Body of pancreas (tissue), 4 donors: ENCODE measurements at regions not wholly inside any gene's neighbourhood (a gene's known extent, or its start where the extent isn't known, plus 50 kb on each side); places are given as distances from the start of the nearest gene placed in this dataset.

Source experiments
- ATAC-seq: fragments of 150-250 bp; one replicate; pipeline ENCODE4 v1.9.1; 2016
- DNase-seq, 4 donors: peaks; one replicate each; pipeline ENCODE4 v3.0.0-alpha.2; 2019
- H3K27ac ChIP-seq, 4 donors: fragments of 200-600 bp; sonication (generic); 1 replicate in 3 of 4; 2 replicates in 1 of 4; pipeline versions ENCODE4 v1.5.1 to v1.6.1; 2016 to 2019; ENCODE audit warnings: mild to moderate bottlenecking in 1 of 4, mixed read lengths in 1 of 4, moderate library complexity in 1 of 4
- H3K27me3 ChIP-seq, 2 donors: fragments of 200-600 bp; sonication (generic); one replicate each; pipeline ENCODE4 v1.6.0; 2016; ENCODE audit warnings: mild to moderate bottlenecking in 1 of 2
- H3K36me3 ChIP-seq, 2 donors: fragments of 200-600 bp; sonication (generic); replicated peaks in 1 of 2; 2 replicates each; pipeline ENCODE4 v1.5.1; 2016; ENCODE audit warnings: low read depth in 2 of 2; ENCODE audit not compliant: insufficient read depth in 1 of 2
- H3K4me1 ChIP-seq: fragments of 200-600 bp; sonication (generic); one replicate; pipeline ENCODE4 v1.6.0; 2016
- H3K4me3 ChIP-seq, 2 donors: fragments of 200-600 bp; sonication (generic); 1 replicate in 1 of 2; 2 replicates in 1 of 2; pipeline ENCODE4 v1.5.1; 2016 to 2019
- H3K9me3 ChIP-seq, 3 donors: fragments of 200-600 bp; sonication (generic); 1 replicate in 2 of 3; 2 replicates in 1 of 3; pipeline ENCODE4 v1.5.1; 2016
- POLR2A ChIP-seq, 3 donors: fragments of 450-650 bp; IDR thresholded peaks; one replicate each; pipeline ENCODE4 v1.6.1; 2016; ENCODE audit warnings: antibody characterized with exemption in 3 of 3, mild to moderate bottlenecking in 2 of 3
- WGBS, 2 donors: methylation state at CpG; one replicate each; pipeline ENCODE4 v1.1.5; 2017; 5-methylcytosine and 5-hydroxymethylcytosine counted together
- intact Hi-C: fragments of 100-400 bp; cut with DNase I; formaldehyde crosslinking; loops from one replicate; pipeline ENCODE4 v1.15.1; 2023
- TF ChIP-seq, protein P1 (sequence below), 7 experiments: fragments of 450-650 bp in 4 of 7; fragments of 200-600 bp in 3 of 7; sonication (generic) in 3 of 7; IDR thresholded peaks; one replicate each; pipeline ENCODE4 v1.5.1; 2016 to 2019; ENCODE audit warnings: antibody characterized with exemption in 7 of 7

DNA sequence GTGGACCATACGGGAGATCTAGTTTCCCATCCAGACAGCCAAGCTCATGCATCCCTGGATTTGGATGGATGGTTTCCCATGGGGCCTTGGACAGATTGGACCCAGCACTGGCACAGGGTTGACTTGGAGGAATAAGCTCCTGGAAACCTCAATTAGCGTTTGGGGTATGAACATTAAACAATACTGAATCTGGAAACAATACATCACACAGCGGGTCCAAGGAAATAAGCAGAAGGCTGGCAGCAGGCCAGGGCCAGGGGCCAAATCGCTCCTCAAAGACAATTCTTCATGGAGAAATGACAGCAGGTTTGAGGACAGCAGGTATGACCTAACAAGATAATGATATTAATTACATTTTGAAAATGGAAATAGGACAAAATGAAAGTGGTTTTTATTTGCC lies 540.6 kb downstream of the RIT2 start:
- no peak overlapping the region for H3K4me3 ChIP-seq
- no peak overlapping the region for H3K27ac ChIP-seq
- DNase-seq (no peak), ATAC-seq (no peak)
- WGBS, 2 donors: 28 to 36% methylated on average over 4 of the region's 4 CpGs
- intact Hi-C loops: no loop called here
- H3K27me3 ChIP-seq: no peaks in the 10 kb centered on the region
- H3K36me3 ChIP-seq: no peaks in the 10 kb centered on the region
- no peaks in the 10 kb centered on the region for H3K9me3 ChIP-seq
- H3K4me1 ChIP-seq: no peaks in the 10 kb centered on the region
- TF ChIP-seq, protein P1, sequence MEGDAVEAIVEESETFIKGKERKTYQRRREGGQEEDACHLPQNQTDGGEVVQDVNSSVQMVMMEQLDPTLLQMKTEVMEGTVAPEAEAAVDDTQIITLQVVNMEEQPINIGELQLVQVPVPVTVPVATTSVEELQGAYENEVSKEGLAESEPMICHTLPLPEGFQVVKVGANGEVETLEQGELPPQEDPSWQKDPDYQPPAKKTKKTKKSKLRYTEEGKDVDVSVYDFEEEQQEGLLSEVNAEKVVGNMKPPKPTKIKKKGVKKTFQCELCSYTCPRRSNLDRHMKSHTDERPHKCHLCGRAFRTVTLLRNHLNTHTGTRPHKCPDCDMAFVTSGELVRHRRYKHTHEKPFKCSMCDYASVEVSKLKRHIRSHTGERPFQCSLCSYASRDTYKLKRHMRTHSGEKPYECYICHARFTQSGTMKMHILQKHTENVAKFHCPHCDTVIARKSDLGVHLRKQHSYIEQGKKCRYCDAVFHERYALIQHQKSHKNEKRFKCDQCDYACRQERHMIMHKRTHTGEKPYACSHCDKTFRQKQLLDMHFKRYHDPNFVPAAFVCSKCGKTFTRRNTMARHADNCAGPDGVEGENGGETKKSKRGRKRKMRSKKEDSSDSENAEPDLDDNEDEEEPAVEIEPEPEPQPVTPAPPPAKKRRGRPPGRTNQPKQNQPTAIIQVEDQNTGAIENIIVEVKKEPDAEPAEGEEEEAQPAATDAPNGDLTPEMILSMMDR (IDR thresholded peaks at IDR 0.05): no peak
- no peak for TF ChIP-seq POLR2A (IDR thresholded peaks at IDR 0.05)

DNA sequence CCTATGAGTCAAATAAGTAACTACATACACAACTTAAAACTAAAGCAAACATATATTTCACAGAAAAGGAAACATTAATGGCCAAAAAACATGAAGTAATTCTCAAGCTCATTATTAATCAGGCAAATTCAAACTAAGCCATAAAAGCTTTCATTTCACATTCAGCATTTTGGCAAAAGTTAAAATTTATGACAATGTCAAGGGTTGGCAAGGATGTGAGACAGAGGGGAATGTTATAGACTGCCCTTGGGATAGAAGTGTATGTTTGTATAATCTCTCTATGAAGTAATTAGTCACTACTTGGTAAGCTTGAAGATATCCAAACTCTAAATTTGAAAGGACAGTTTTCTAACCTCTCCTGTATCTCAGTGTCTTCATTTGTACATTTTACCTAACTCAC lies 539.4 kb downstream of the RIT2 start:
- DNase-seq (no peak), ATAC-seq (no peak)
- no peaks in the 10 kb centered on the region for H3K4me1 ChIP-seq
- no peak overlapping the region for H3K27ac ChIP-seq
- intact Hi-C loops: no loop called here
- no peak overlapping the region for H3K4me3 ChIP-seq
- no peak for TF ChIP-seq POLR2A (IDR thresholded peaks at IDR 0.05)
- TF ChIP-seq, protein P1 (IDR thresholded peaks at IDR 0.05): no peak
- H3K36me3 ChIP-seq: no peaks in the 10 kb centered on the region
- no peaks in the 10 kb centered on the region for H3K27me3 ChIP-seq
- no peaks in the 10 kb centered on the region for H3K9me3 ChIP-seq

DNA sequence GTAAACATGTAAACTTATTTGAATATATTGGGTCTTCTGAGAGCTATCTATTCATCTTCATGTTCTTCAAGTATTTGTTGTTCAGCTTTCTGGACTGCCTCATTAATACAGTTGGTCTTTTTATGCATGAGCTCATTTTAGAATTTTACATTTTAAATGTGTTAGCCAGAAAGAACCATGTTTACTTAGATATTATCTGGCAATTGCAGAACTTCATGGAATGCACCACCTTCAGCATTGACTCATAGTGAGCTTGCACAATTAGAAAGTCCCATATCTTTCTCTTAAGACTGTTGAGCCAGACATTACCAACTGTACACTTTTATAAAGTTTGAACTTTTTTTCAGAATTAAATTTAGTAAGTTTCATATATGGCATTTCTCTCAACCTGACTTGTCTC lies 536.7 kb downstream of the RIT2 start:
- H3K4me1 ChIP-seq: no peaks in the 10 kb centered on the region
- no peak overlapping the region for H3K4me3 ChIP-seq
- H3K27me3 ChIP-seq: no peaks in the 10 kb centered on the region
- DNase-seq (no peak), ATAC-seq (no peak)
- no peaks in the 10 kb centered on the region for H3K9me3 ChIP-seq
- no peak for TF ChIP-seq POLR2A (IDR thresholded peaks at IDR 0.05)
- TF ChIP-seq, protein P1 (IDR thresholded peaks at IDR 0.05): no peak
- no peak overlapping the region for H3K27ac ChIP-seq
- intact Hi-C loops: no loop called here
- H3K36me3 ChIP-seq: no peaks in the 10 kb centered on the region

DNA sequence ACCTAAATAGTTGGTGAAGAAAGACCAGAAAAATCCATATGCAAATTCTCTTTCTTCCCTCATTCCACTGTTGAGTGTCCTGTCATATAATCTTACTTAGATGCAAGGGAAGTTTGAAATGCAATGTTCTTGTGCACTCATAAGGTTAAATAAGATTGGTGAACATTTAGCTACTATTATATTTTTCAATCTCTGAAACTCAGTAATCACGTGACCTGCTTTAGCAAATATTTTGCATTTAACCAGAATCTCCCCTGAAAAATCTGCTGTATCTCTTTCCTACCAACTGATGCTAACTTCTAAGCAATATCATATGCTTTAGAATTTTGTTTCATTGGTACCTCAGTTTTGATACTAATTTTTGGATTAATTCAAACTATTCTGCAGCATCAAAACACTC lies 533.2 kb downstream of the RIT2 start:
- no peaks in the 10 kb centered on the region for H3K36me3 ChIP-seq
- H3K4me3 ChIP-seq: no peak overlapping the region
- no peaks in the 10 kb centered on the region for H3K4me1 ChIP-seq
- H3K27ac ChIP-seq: no peak overlapping the region
- WGBS, 2 donors: 61 to 75% methylated on average over 1 of the region's 1 CpG
- DNase-seq (no peak), ATAC-seq (no peak)
- no peaks in the 10 kb centered on the region for H3K9me3 ChIP-seq
- no peak for TF ChIP-seq POLR2A (IDR thresholded peaks at IDR 0.05)
- TF ChIP-seq, protein P1 (IDR thresholded peaks at IDR 0.05): no peak
- H3K27me3 ChIP-seq: no peaks in the 10 kb centered on the region
- intact Hi-C loops: no loop called here

DNA sequence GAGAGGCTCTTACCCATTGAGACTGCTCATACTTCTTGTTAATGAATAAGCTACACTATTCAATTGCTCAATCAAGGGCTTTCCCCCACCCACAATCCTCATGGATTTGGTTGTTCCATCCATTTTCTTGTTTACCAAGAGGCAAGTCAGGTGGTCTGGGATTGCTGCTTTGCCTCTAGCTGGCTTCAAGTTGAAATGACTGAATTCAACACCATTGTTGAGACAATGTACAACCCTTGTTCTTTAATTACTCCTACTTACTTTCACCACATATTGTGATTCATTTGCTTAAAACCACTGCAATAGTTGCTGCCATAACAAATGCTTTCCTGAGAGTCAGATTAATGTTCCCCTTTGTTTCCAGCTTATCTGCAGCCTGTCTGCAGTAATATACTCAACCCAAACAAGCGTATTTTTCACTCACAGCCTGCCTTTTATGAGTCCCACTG lies 532.2 kb downstream of the RIT2 start:
- ATAC-seq (no peak), DNase-seq (no peak)
- Histone ChIP-seq H3K36me3 (no peaks in the 10 kb centered on the region), H3K27ac (no peak overlapping the region), H3K4me3 (no peak overlapping the region), H3K27me3 (no peaks in the 10 kb centered on the region), H3K9me3 (no peaks in the 10 kb centered on the region), H3K4me1 (no peaks in the 10 kb centered on the region)
- intact Hi-C loops: no loop called here
- no peak for TF ChIP-seq POLR2A (IDR thresholded peaks at IDR 0.05)
- TF ChIP-seq, protein P1 (IDR thresholded peaks at IDR 0.05): no peak
- 20 to 23% methylated on average over 1 of the region's 1 CpG for WGBS, 2 donors
